Medulla oblongata (tissue), 1 donor: ENCODE measurements at regions not wholly inside any gene's neighbourhood (a gene's known extent, or its start where the extent isn't known, plus 50 kb on each side); places are given as distances from the start of the nearest gene placed in this dataset.

Experiments
- DNase-seq: peaks from one replicate; pipeline ENCODE4 v3.0.0-alpha.2; 2015; ENCODE audit errors: extremely low spot score

- no peak for DNase-seq
Observed at GRCh38 chr12:67797185-67797741, 148.7 kb downstream of the DYRK2 start.

- no peak for DNase-seq
Observed at GRCh38 chr12:67797753-67798152, 149.2 kb downstream of the DYRK2 start.

GRCh38 chr12:67798768-67799167 is 150.2 kb downstream of the DYRK2 start:
- DNase-seq = no peak

GRCh38 chr12:67802731-67803130 is 154.2 kb downstream of the DYRK2 start:
- no peak for DNase-seq

GRCh38 chr12:67803278-67803993 is 154.9 kb downstream of the DYRK2 start:
- no peak for DNase-seq

- DNase-seq = no peak
Observed at GRCh38 chr12:67804168-67804567, 155.6 kb downstream of the DYRK2 start.

- DNase-seq = no peak
Observed at GRCh38 chr12:67807814-67808213, 159.3 kb downstream of the DYRK2 start.

GRCh38 chr12:67810166-67810565 is 161.6 kb downstream of the DYRK2 start:
- no peak for DNase-seq

GRCh38 chr12:67811437-67812361 is 163.2 kb downstream of the DYRK2 start:
- DNase-seq = no peak

- no peak for DNase-seq
Observed at GRCh38 chr12:67813456-67813904, 164.9 kb downstream of the DYRK2 start.

- DNase-seq = no peak
Observed at GRCh38 chr12:67816269-67816668, 167.7 kb downstream of the DYRK2 start.

- DNase-seq = no peak
Observed at GRCh38 chr12:67818459-67818903, 169.9 kb downstream of the DYRK2 start.

GRCh38 chr12:67819902-67820301 is 169.3 kb upstream of the IFNG-AS1 start:
- no peak for DNase-seq

- DNase-seq = no peak
Observed at GRCh38 chr12:67820694-67821093, 168.6 kb upstream of the IFNG-AS1 start.

- DNase-seq = no peak
Observed at GRCh38 chr12:67822826-67823225, 166.4 kb upstream of the IFNG-AS1 start.

GRCh38 chr12:67826148-67826547 is 163.1 kb upstream of the IFNG-AS1 start:
- no peak for DNase-seq

GRCh38 chr12:67826946-67827720 is 162.1 kb upstream of the IFNG-AS1 start:
- DNase-seq = no peak

GRCh38 chr12:67827820-67828383 is 161.3 kb upstream of the IFNG-AS1 start:
- DNase-seq = peak; percentile 37

GRCh38 chr12:67829896-67830295 is 159.4 kb upstream of the IFNG-AS1 start:
- DNase-seq = no peak

- DNase-seq = no peak
Observed at GRCh38 chr12:67832155-67832554, 157.1 kb upstream of the IFNG-AS1 start.

GRCh38 chr12:67833602-67834001 is 155.6 kb upstream of the IFNG-AS1 start:
- no peak for DNase-seq
